ENCODE measurements at regions not wholly inside any gene's neighbourhood (a gene's known extent, or its start where the extent isn't known, plus 50 kb on each side); places are given as distances from the start of the nearest gene placed in this dataset.

DNA sequence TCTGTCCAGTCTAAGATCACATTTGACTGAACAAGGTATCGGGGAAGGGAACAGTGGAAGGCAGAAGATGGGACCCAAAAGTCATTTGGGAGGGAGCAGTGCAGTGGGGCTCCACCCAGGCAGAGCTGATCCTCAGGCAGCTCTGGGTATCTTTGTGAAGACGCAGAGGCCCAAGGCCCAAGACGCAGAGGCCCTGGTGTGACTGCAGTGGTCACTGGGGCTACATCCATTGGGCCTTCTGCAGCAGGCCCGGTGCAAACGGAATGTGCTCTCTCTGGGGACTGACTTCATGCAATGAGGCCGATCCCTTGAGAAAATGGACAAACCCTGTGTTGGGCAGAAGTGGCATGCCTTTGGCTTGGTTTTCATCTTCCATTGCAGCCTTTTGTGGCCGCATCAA, 463.4 kb upstream of the ZNF507 start:
- H3K9me3 Mint-ChIP-seq, result peaks cover 2% of the 10 kb centered on the region
- no peaks in the 10 kb centered on the region for H3K36me3 Mint-ChIP-seq (ENCODE audit: low read depth)
- intact Hi-C loops (cut with micrococcal nuclease), result no loop called here
- no peaks in the 10 kb centered on the region for H3K27me3 Mint-ChIP-seq
- ChIA-PET POLR2A (no interaction called here), CTCF (no interaction called here)
- no peak overlapping the region for H3K27ac Mint-ChIP-seq
- H3K4me1 Mint-ChIP-seq (ENCODE audit: low read depth), result no peaks in the 10 kb centered on the region
- no peak overlapping the region for H3K4me3 Mint-ChIP-seq
- no peak for ATAC-seq
- DNase-seq, result no peak
- TF ChIP-seq, protein P1, sequence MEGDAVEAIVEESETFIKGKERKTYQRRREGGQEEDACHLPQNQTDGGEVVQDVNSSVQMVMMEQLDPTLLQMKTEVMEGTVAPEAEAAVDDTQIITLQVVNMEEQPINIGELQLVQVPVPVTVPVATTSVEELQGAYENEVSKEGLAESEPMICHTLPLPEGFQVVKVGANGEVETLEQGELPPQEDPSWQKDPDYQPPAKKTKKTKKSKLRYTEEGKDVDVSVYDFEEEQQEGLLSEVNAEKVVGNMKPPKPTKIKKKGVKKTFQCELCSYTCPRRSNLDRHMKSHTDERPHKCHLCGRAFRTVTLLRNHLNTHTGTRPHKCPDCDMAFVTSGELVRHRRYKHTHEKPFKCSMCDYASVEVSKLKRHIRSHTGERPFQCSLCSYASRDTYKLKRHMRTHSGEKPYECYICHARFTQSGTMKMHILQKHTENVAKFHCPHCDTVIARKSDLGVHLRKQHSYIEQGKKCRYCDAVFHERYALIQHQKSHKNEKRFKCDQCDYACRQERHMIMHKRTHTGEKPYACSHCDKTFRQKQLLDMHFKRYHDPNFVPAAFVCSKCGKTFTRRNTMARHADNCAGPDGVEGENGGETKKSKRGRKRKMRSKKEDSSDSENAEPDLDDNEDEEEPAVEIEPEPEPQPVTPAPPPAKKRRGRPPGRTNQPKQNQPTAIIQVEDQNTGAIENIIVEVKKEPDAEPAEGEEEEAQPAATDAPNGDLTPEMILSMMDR (IDR thresholded peaks at IDR 0.05), result no peak

DNA sequence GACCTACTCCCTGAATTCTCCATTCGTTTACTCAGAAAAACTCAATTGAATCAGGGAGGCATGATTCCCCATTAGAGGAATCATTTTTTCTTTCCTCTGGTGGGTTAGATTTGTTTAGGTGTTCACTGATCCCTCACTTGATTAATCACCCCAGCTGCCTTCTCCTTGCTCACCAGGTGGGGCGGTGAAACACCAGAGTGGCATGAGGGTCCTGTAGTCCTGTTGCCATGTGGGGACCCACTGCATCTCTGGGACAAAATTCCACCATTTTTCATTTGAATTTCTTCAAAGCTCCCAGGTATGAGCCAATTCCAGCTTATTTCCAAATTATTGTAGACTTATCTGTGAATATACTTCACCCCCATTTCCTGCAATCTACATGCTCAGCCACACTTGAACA, 462.7 kb upstream of the ZNF507 start:
- Mint-ChIP-seq H3K9me3 (no peaks in the 10 kb centered on the region), H3K27ac (no peak overlapping the region), H3K4me1 (ENCODE audit: low read depth) (no peaks in the 10 kb centered on the region), H3K36me3 (ENCODE audit: low read depth) (no peaks in the 10 kb centered on the region), H3K27me3 (no peaks in the 10 kb centered on the region), H3K4me3 (no peak overlapping the region)
- no peak for DNase-seq
- intact Hi-C loops (cut with micrococcal nuclease), result no loop called here
- ChIA-PET CTCF (no interaction called here), POLR2A (no interaction called here)
- TF ChIP-seq, protein P1 (IDR thresholded peaks at IDR 0.05), result no peak
- no peak for ATAC-seq

DNA sequence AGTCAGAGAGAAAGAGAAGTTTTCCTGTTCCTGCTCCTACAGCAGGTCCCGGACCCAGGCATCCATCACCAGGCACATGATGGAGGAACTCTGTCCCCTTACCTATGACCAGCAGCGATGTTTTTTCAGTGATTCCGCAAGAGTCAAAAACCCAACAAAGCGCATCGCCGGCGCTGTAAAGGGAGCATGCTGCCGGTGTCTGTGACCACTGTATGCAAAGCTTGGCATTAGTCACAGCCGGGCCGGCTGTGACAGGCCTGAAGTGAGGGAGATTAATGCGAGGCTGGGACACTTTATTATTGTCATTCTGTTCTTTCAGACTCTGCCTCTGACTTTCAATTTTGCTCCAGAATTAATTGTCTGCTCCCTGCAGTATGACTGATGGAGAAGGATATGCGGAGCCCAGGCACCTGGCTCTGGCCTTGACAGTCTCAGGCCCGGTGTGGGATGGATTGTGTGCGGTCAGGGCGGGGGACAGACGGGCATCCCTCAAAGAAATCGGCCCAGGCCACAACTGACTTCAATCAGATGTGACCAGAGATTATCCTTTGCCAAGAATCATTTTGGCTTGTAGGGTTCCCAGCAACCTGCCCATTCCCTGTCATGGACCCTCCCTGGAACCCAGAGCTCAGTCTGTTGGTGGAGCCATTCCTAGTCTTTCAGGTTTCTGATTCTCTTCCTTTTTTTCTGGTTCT, 462.0 kb upstream of the ZNF507 start:
- Mint-ChIP-seq H3K4me3 (no peak overlapping the region), H3K36me3 (ENCODE audit: low read depth) (no peaks in the 10 kb centered on the region), H3K27ac (no peak overlapping the region), H3K9me3 (no peaks in the 10 kb centered on the region), H3K4me1 (ENCODE audit: low read depth) (no peaks in the 10 kb centered on the region), H3K27me3 (no peaks in the 10 kb centered on the region)
- DNase-seq (no peak), ATAC-seq (no peak)
- intact Hi-C loops (cut with micrococcal nuclease), result no loop called here
- ChIA-PET POLR2A (no interaction called here), CTCF (no interaction called here)
- TF ChIP-seq, protein P1 (IDR thresholded peaks at IDR 0.05), result no peak

DNA sequence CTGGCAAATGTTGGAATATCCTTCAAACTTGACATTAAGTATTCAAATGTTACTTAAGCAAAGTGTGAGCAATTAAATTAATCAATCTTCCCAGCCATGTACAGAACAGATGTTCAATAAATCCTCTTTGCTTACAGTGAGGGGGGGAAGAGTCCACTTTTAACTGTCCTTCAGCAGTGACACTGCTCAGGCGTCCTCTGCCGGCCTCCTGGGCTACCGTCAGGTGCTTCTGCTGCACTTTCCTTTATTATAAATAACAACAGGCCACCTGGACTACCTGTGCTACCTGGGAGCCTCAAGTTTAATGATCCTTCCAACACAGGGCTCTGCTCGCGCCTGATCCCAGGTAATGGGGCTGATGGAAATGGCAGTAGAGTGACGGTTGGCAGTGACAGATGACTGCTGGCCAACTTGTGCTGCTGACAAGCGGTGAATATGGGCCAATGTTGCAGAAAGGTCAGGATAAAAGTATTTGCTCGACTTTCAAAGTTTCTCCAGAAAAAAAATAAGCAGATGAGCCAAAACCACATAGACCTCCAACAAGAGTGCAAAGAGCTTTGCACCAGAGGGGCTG, 460.0 kb upstream of the ZNF507 start:
- no peaks in the 10 kb centered on the region for H3K4me1 Mint-ChIP-seq (ENCODE audit: low read depth)
- no peak for DNase-seq
- no peak overlapping the region for H3K27ac Mint-ChIP-seq
- POLR2A ChIA-PET, result no interaction called here
- ATAC-seq, result no peak
- intact Hi-C loops (cut with micrococcal nuclease), result no loop called here
- no peaks in the 10 kb centered on the region for H3K36me3 Mint-ChIP-seq (ENCODE audit: low read depth)
- H3K27me3 Mint-ChIP-seq, result no peaks in the 10 kb centered on the region
- CTCF ChIA-PET, result no interaction called here
- H3K9me3 Mint-ChIP-seq, result no peaks in the 10 kb centered on the region
- TF ChIP-seq, protein P1 (IDR thresholded peaks at IDR 0.05), result no peak
- no peak overlapping the region for H3K4me3 Mint-ChIP-seq

DNA sequence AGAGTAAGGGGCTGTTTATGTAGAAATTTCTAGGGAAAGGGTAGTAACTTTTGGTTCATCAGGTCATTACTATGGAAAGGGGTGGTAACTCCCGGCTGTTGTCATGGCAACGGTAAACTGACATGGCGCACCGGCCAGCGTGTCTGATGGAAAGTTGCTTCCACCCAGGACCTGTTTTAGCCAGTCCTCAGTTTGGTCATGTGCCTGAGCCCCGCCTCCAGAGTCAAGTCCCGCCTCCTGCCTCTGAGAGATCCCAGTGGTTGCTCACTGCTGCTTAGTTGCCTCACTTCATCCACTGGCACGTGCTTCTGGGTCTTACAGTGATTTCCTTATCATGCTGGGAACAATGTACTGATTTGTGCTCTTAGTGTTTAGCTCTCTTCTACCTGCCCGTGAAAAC, 455.2 kb upstream of the ZNF507 start:
- Mint-ChIP-seq H3K9me3 (peaks cover 3% of the 10 kb centered on the region), H3K4me1 (ENCODE audit: low read depth) (no peaks in the 10 kb centered on the region), H3K36me3 (ENCODE audit: low read depth) (no peaks in the 10 kb centered on the region), H3K4me3 (no peak overlapping the region), H3K27me3 (no peaks in the 10 kb centered on the region), H3K27ac (no peak overlapping the region)
- POLR2A ChIA-PET, result no interaction called here
- DNase-seq (no peak), ATAC-seq (no peak)
- CTCF ChIA-PET, result interaction anchor here (1.1 kb wide), 1 partner anchor 182 kb away, joined by 3 read pairs; no protein-coding TSS in a partner anchor
- TF ChIP-seq, protein P1 (IDR thresholded peaks at IDR 0.05), result no peak
- intact Hi-C loops (cut with micrococcal nuclease), result no loop called here
